ENCODE measurements at regions not wholly inside any gene's neighbourhood (a gene's known extent, or its start where the extent isn't known, plus 50 kb on each side); places are given as distances from the start of the nearest gene placed in this dataset.

DNA sequence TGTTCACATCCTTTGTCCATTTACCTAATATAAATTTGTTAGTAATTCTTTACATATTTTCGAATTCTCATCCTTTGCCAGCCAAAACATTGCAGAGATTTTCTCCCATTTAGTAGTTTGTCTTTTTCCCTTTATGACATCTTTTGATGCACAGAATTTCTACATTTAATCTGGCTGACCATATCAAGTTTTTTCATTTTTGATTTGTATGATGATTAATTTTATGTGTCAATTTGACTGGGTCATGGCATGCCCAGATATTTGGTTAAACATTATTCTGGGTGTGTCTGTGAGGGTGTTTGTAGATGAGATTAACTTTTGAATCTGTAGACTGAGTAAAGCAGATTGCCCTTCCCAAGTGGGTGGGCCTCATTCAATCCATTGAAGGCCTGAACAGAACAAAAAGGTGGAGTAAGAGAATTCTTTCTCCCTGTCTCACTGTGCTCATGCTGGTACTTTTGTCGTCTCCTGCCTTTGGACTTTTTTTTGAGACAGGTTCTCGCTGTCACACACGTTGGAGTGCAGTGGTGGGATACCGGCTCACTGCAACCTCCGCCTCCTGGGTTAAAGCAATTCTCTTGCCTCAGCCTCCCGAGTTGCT lies 72.1 kb upstream of the EPB41L1 start:
- POLR2A ChIA-PET (ENCODE audit: partially characterized antibody), result interaction anchor here (0.6 kb wide), 1 partner anchor 49 kb away, joined by 4 read pairs; no protein-coding TSS in a partner anchor
- TF ChIP-seq EP300 (IDR thresholded peaks at IDR 0.05; ENCODE audit: borderline replicate concordance in 1 of 2, low read depth in 2 of 2, low read length in 2 of 2), result no peak
- no peak for TF ChIP-seq NRF1 (IDR thresholded peaks at IDR 0.05; ENCODE audit: low read depth, low read length)
- TF ChIP-seq CBX8 (IDR thresholded peaks at IDR 0.05; ENCODE audit: borderline replicate concordance, low read depth, low read length), result no peak
- no peak for TF ChIP-seq KDM4A (IDR thresholded peaks at IDR 0.05; ENCODE audit: low read depth, low read length, severe bottlenecking)
- TF ChIP-seq RFX5 (IDR thresholded peaks at IDR 0.05; ENCODE audit: borderline replicate concordance, low read depth, low read length), result no peak
- no peak for TF ChIP-seq KDM1A (IDR thresholded peaks at IDR 0.05; ENCODE audit: borderline replicate concordance, low read length)
- TF ChIP-seq RBBP5 (IDR thresholded peaks at IDR 0.05; ENCODE audit: borderline replicate concordance, low read depth, low read length), result no peak
- no peak for TF ChIP-seq SAP30 (IDR thresholded peaks at IDR 0.05; ENCODE audit: insufficient read depth, insufficient replicate concordance, low read length)
- TF ChIP-seq, protein P1, sequence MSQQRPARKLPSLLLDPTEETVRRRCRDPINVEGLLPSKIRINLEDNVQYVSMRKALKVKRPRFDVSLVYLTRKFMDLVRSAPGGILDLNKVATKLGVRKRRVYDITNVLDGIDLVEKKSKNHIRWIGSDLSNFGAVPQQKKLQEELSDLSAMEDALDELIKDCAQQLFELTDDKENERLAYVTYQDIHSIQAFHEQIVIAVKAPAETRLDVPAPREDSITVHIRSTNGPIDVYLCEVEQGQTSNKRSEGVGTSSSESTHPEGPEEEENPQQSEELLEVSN (IDR thresholded peaks at IDR 0.05), result no peak
- no peak for TF ChIP-seq BRCA1 (IDR thresholded peaks at IDR 0.05; ENCODE audit: low read depth, low read length)
- TF ChIP-seq HDAC2 (IDR thresholded peaks at IDR 0.05; ENCODE audit: borderline replicate concordance in 1 of 2, low read depth in 2 of 2, low read length in 2 of 2), result no peak
- TF ChIP-seq JUND (IDR thresholded peaks at IDR 0.05; ENCODE audit: low read length), result no peak

More for the DNA sequence above, 72.1 kb upstream of the EPB41L1 start:
- H3K14ac ChIP-seq (ENCODE audit: insufficient read length), result no peak overlapping the region
- no peak overlapping the region for H2AK5ac ChIP-seq (ENCODE audit: low read depth, low read length)
- H3K9me3 ChIP-seq (ENCODE audit: insufficient read depth in 2 of 2, low read depth in 1 of 2, low read length in 1 of 2), result 0 out of 4 replicates have a peak, but pooled peaks cover 0 to 3% of the 10 kb centered on the region in 2 experiments
- H4K8ac ChIP-seq (ENCODE audit: extremely low read depth, insufficient read depth, low read length), result no peak overlapping the region
- H3K27ac ChIP-seq (ENCODE audit: low read depth, low read length), result no peak overlapping the region
- CTCF ChIA-PET (ENCODE audit: partially characterized antibody), result interaction anchor here (0.7 kb wide), 1 partner anchor 56 kb away, joined by 3 read pairs; no protein-coding TSS in a partner anchor
- H3K18ac ChIP-seq (ENCODE audit: extremely low read depth, low read length), result no peak overlapping the region
- no peak overlapping the region for H3K9ac ChIP-seq (replicated peaks in 1 of 4; ENCODE audit: extremely low read depth in 1 of 4, low read depth in 3 of 4, low read length in 3 of 4)
- no peak overlapping the region for H4K5ac ChIP-seq (ENCODE audit: insufficient read length, low read depth, low read length)
- no peak overlapping the region for H2BK12ac ChIP-seq (ENCODE audit: low read depth, low read length)
- H2BK5ac ChIP-seq (ENCODE audit: low read depth, low read length), result no peak overlapping the region
- no peak overlapping the region for H2AFZ ChIP-seq (ENCODE audit: low read length)
- H3K23me2 ChIP-seq (ENCODE audit: low read depth, low read length), result no peaks in the 10 kb centered on the region
- no peaks in the 10 kb centered on the region for H3K36me3 ChIP-seq (ENCODE audit: control insufficient read depth in 2 of 4, insufficient read depth in 4 of 4, low read length in 3 of 4)
- H3K23ac ChIP-seq (ENCODE audit: insufficient read length), result no peak overlapping the region
- H3K4me2 ChIP-seq (ENCODE audit: insufficient read depth in 1 of 2, low read depth in 2 of 2, low read length in 2 of 2), result no peak overlapping the region
- no peak for FAIRE-seq
- no peaks in the 10 kb centered on the region for H4K20me1 ChIP-seq (replicated peaks in 1 of 2; ENCODE audit: control insufficient read depth in 1 of 2, insufficient read depth in 2 of 2, low read length in 2 of 2)
- no peak for DNase-seq (ENCODE audit: low read depth in 1 of 2, low spot score in 2 of 2)
- H3K4me1 ChIP-seq (replicated peaks in 1 of 4; ENCODE audit: control insufficient read depth in 3 of 4, insufficient read depth in 4 of 4, low read length in 3 of 4), result no peaks in the 10 kb centered on the region
- H3K79me1 ChIP-seq (ENCODE audit: low read depth, low read length), result no peaks in the 10 kb centered on the region
- H2BK20ac ChIP-seq (ENCODE audit: low read length), result no peak overlapping the region
- H4K91ac ChIP-seq (replicated peaks; ENCODE audit: insufficient read length, low read length), result no peak overlapping the region
- no peak overlapping the region for H3K56ac ChIP-seq (replicated peaks; ENCODE audit: insufficient read length, low read depth, low read length)
- no peak overlapping the region for H3K4me3 ChIP-seq (ENCODE audit: extremely low read depth in 1 of 4, insufficient read depth in 2 of 4, low read depth in 3 of 4, low read length in 4 of 4)
- no peaks in the 10 kb centered on the region for H3K79me2 ChIP-seq (ENCODE audit: control insufficient read depth in 1 of 2, insufficient read depth in 2 of 2, low read length in 2 of 2)
- 87% methylated on average over 7 of the region's 7 CpGs; no CpG with 5 or more reads in 1 of the 2 experiments for WGBS, 2 experiments (ENCODE audit: extremely low coverage in 1 of 2, insufficient coverage in 1 of 2, insufficient read length in 1 of 2, insufficient replicate concordance in 2 of 2, low coverage in 1 of 2, low lambda C conversion rate in 2 of 2, missing lambda C conversion rate in 1 of 2)
- no peak overlapping the region for H3K4ac ChIP-seq (replicated peaks; ENCODE audit: insufficient read length, low read depth, low read length)
- no peak overlapping the region for H2BK15ac ChIP-seq (ENCODE audit: low read length)
- no peaks in the 10 kb centered on the region for H3K27me3 ChIP-seq (replicated peaks in 1 of 4; ENCODE audit: control insufficient read depth in 3 of 4, extremely low read depth in 1 of 4, insufficient read depth in 3 of 4, low read length in 3 of 4)
- H2BK120ac ChIP-seq (replicated peaks; ENCODE audit: low read depth, low read length), result no peak overlapping the region
